MCF 10A (cell line): ENCODE measurements at regions not wholly inside any gene's neighbourhood (a gene's known extent, or its start where the extent isn't known, plus 50 kb on each side); places are given as distances from the start of the nearest gene placed in this dataset.

Experiments used
- BruUV-seq: library from RNA; stranded (reverse); fragments of 400-500 nt; replicated peaks from 2 replicates; lab custom pipeline; 2021; lab: Mats Ljungman, UMichigan
- CTCF ChIA-PET: fragments of 300-600 bp; sonication (Branson Sonifier 250); formaldehyde crosslinking; extraction: SDS; loops from one replicate; lab custom pipeline; 2021; ENCODE audit warnings: antibody characterized with exemption, inconsistent platforms; lab: Yijun Ruan, JAX
- POLR2A ChIA-PET: fragments of 300-600, 350-650 bp; sonication (Branson Sonifier 250); formaldehyde crosslinking; extraction: SDS; loops from one replicate; lab custom pipeline; 2020; ENCODE audit warnings: antibody characterized with exemption, inconsistent platforms; lab: Yijun Ruan, JAX
- DNase-seq: peaks from one replicate; pipeline ENCODE4 v3.0.0-alpha.2; 2018; ENCODE audit not compliant: unreplicated experiment
- H3K27ac Mint-ChIP-seq: one replicate; pipeline ENCODE4 v1.8.0; 2022; ENCODE audit warnings: mild to moderate bottlenecking, low read depth, mixed read lengths; ENCODE audit not compliant: unreplicated experiment
- H3K27me3 Mint-ChIP-seq: one replicate; pipeline ENCODE4 v1.8.0; 2022; ENCODE audit warnings: mixed read lengths; ENCODE audit not compliant: insufficient read depth, unreplicated experiment
- H3K36me3 Mint-ChIP-seq: one replicate; pipeline ENCODE4 v1.8.0; 2022; ENCODE audit warnings: mild to moderate bottlenecking, moderate library complexity, mixed read lengths; ENCODE audit not compliant: insufficient read depth, unreplicated experiment
- H3K4me1 Mint-ChIP-seq: one replicate; pipeline ENCODE4 v1.8.0; 2022; ENCODE audit warnings: mixed read lengths; ENCODE audit not compliant: insufficient read depth, unreplicated experiment
- H3K4me3 Mint-ChIP-seq: one replicate; pipeline ENCODE4 v1.8.0; 2022; ENCODE audit warnings: mild to moderate bottlenecking, moderate library complexity, mixed read lengths; ENCODE audit not compliant: unreplicated experiment
- H3K9me3 Mint-ChIP-seq: one replicate; pipeline ENCODE4 v1.8.0; 2022; ENCODE audit warnings: mixed read lengths; ENCODE audit not compliant: unreplicated experiment
- CTCF ChIP-seq: fragments of 200-600 bp; IDR thresholded peaks from one replicate; pipeline ENCODE4 v1.8.0; 2022; ENCODE audit warnings: antibody characterized with exemption, mild to moderate bottlenecking; ENCODE audit not compliant: unreplicated experiment
- intact Hi-C: fragments of 100-400 bp; cut with micrococcal nuclease; formaldehyde crosslinking; loops from 2 replicates; pipeline ENCODE4 v1.14.1; 2022

- CTCF ChIA-PET, result interaction anchor here (0.6 kb wide), 1 partner anchor 690 kb away, joined by 3 read pairs; no protein-coding TSS in a partner anchor
- no peak for DNase-seq
- H3K27ac Mint-ChIP-seq, result no peak overlapping the region
- no peak for TF ChIP-seq CTCF
- no peaks in the 10 kb centered on the region for H3K36me3 Mint-ChIP-seq
- H3K4me3 Mint-ChIP-seq, result no peak overlapping the region
- peaks cover 44% of the 10 kb centered on the region for H3K27me3 Mint-ChIP-seq
- no peaks in the 10 kb centered on the region for H3K4me1 Mint-ChIP-seq
- no TSS peak for BruUV-seq
- H3K9me3 Mint-ChIP-seq, result no peaks in the 10 kb centered on the region
- intact Hi-C loops, result no loop called here
- POLR2A ChIA-PET, result interaction anchor here (0.9 kb wide), 1 partner anchor 65 kb away, joined by 3 read pairs; no protein-coding TSS in a partner anchor
Observed at GRCh38 chrX:38881727-38882126, 80.5 kb downstream of the MID1IP1 start.

GRCh38 chrX:38882894-38883626, 81.8 kb downstream of the MID1IP1 start:
- ChIA-PET CTCF (interaction anchor here (0.7 kb wide), 1 partner anchor 10 kb away, joined by 3 read pairs; no protein-coding TSS in a partner anchor), POLR2A (interaction anchor here (0.6 to 0.9 kb wide), 4 partner anchors 66 to 129 kb away, joined by 3 read pairs; no protein-coding TSS in a partner anchor)
- peak overlapping the region; percentile 64 for H3K27ac Mint-ChIP-seq
- H3K36me3 Mint-ChIP-seq, result no peaks in the 10 kb centered on the region
- H3K4me3 Mint-ChIP-seq, result no peak overlapping the region
- intact Hi-C loops, result no loop called here
- H3K9me3 Mint-ChIP-seq, result no peaks in the 10 kb centered on the region
- no TSS peak for BruUV-seq
- H3K27me3 Mint-ChIP-seq, result peaks cover 40% of the 10 kb centered on the region
- H3K4me1 Mint-ChIP-seq, result no peaks in the 10 kb centered on the region
- DNase-seq, result peak; percentile 83
- no peak for TF ChIP-seq CTCF

- intact Hi-C loops, result no loop called here
- CTCF ChIA-PET, result no interaction called here
- Mint-ChIP-seq H3K36me3 (no peaks in the 10 kb centered on the region), H3K4me3 (no peak overlapping the region), H3K27ac (no peak overlapping the region), H3K27me3 (peaks cover 22% of the 10 kb centered on the region), H3K9me3 (no peaks in the 10 kb centered on the region), H3K4me1 (no peaks in the 10 kb centered on the region)
- no peak for DNase-seq
- BruUV-seq, result no TSS peak
- POLR2A ChIA-PET, result no interaction called here
- no peak for TF ChIP-seq CTCF
Observed at GRCh38 chrX:38886112-38886511, 84.9 kb downstream of the MID1IP1 start.

GRCh38 chrX:38887222-38887621, 86.0 kb downstream of the MID1IP1 start:
- POLR2A ChIA-PET, result interaction anchor here (0.6 kb wide), 1 partner anchor 32 kb away, joined by 3 read pairs; no protein-coding TSS in a partner anchor
- DNase-seq, result no peak

More at GRCh38 chrX:38887222-38887621, 86.0 kb downstream of the MID1IP1 start:
- Mint-ChIP-seq H3K9me3 (no peaks in the 10 kb centered on the region), H3K4me3 (no peak overlapping the region), H3K27me3 (peaks cover 33% of the 10 kb centered on the region), H3K4me1 (no peaks in the 10 kb centered on the region), H3K27ac (no peak overlapping the region), H3K36me3 (no peaks in the 10 kb centered on the region)
- intact Hi-C loops, result no loop called here
- no TSS peak for BruUV-seq
- TF ChIP-seq CTCF, result no peak
- CTCF ChIA-PET, result no interaction called here
